H9 (cell line): ENCODE measurements at regions not wholly inside any gene's neighbourhood (a gene's known extent, or its start where the extent isn't known, plus 50 kb on each side); places are given as distances from the start of the nearest gene placed in this dataset.

Source experiments
- DNase-seq: peaks from one replicate; pipeline ENCODE4 v3.0.0-alpha.2; 2017
- H2AFZ ChIP-seq: one replicate; pipeline ENCODE4 v1.6.1; 2013; ENCODE audit warnings: mild to moderate bottlenecking, low read length, control low read depth, moderate library complexity
- H2AK5ac ChIP-seq: 2 replicates; pipeline ENCODE4 v1.6.1; 2013; ENCODE audit warnings: low read length, control low read depth, mixed read lengths; ENCODE audit not compliant: insufficient read length
- H2BK120ac ChIP-seq: one replicate; pipeline ENCODE4 v1.6.1; 2013; ENCODE audit warnings: low read depth, mild to moderate bottlenecking, low read length, control low read depth, inconsistent platforms; ENCODE audit not compliant: poor library complexity, severe bottlenecking
- H2BK12ac ChIP-seq: 2 replicates; pipeline ENCODE4 v1.6.1; 2013; ENCODE audit warnings: low read length, control low read depth, mixed read lengths, low read depth; ENCODE audit not compliant: insufficient read length
- H2BK15ac ChIP-seq: 2 replicates; pipeline ENCODE4 v1.6.1; 2013; ENCODE audit warnings: low read depth, low read length, control low read depth
- H2BK20ac ChIP-seq: one replicate; pipeline ENCODE4 v1.6.1; 2013; ENCODE audit warnings: low read depth, mild to moderate bottlenecking, low read length, control low read depth, inconsistent platforms; ENCODE audit not compliant: poor library complexity, severe bottlenecking
- H2BK5ac ChIP-seq: 2 replicates; pipeline ENCODE4 v1.6.1; 2013; ENCODE audit warnings: low read length, control low read depth, mixed read lengths; ENCODE audit not compliant: insufficient read length
- H3K14ac ChIP-seq: 2 replicates; pipeline ENCODE4 v1.6.1; 2013; ENCODE audit warnings: low read length, control low read depth; ENCODE audit not compliant: insufficient read depth
- H3K18ac ChIP-seq: 2 replicates; pipeline ENCODE4 v1.6.1; 2013; ENCODE audit warnings: low read depth, mild to moderate bottlenecking, mixed read lengths, low read length, control low read depth; ENCODE audit not compliant: insufficient read length
- H3K23ac ChIP-seq: 2 replicates; pipeline ENCODE4 v1.6.1; 2013; ENCODE audit warnings: low read length, control low read depth, mixed read lengths, low read depth; ENCODE audit not compliant: insufficient read length
- H3K23me2 ChIP-seq: 2 replicates; pipeline ENCODE4 v1.6.1; 2013; ENCODE audit warnings: low read depth, mild to moderate bottlenecking, mixed read lengths, low read length, control low read depth; ENCODE audit not compliant: insufficient read length, poor library complexity, severe bottlenecking
- H3K27ac ChIP-seq: 2 replicates; pipeline ENCODE4 v1.5.1; 2013; ENCODE audit warnings: low read length, control low read depth, mixed read lengths, low read depth; ENCODE audit not compliant: insufficient read length
- H3K27me3 ChIP-seq: 2 replicates; pipeline ENCODE4 v1.6.1; 2013; ENCODE audit warnings: low read length, control low read depth, inconsistent platforms; ENCODE audit not compliant: insufficient read depth
- H3K4ac ChIP-seq: 2 replicates; pipeline ENCODE4 v1.6.1; 2013; ENCODE audit warnings: low read depth, mild to moderate bottlenecking, control low read depth, inconsistent platforms, low read length, moderate library complexity
- H3K4me1 ChIP-seq: 2 replicates; pipeline ENCODE4 v1.6.1; 2013; ENCODE audit warnings: low read length, control low read depth, inconsistent platforms; ENCODE audit not compliant: insufficient read depth
- H3K4me2 ChIP-seq: 2 replicates; pipeline ENCODE4 v1.6.1; 2013; ENCODE audit warnings: low read length, control low read depth, mixed read lengths; ENCODE audit not compliant: insufficient read length, insufficient read depth
- H3K56ac ChIP-seq: 2 replicates; pipeline ENCODE4 v1.6.1; 2013; ENCODE audit warnings: low read depth, mild to moderate bottlenecking, mixed read lengths, low read length, control low read depth; ENCODE audit not compliant: insufficient read length
- H3K79me1 ChIP-seq: 2 replicates; pipeline ENCODE4 v1.6.1; 2013; ENCODE audit warnings: low read depth, mild to moderate bottlenecking, moderate library complexity, low read length, control low read depth, inconsistent platforms; ENCODE audit not compliant: insufficient read depth, poor library complexity, severe bottlenecking
- H3K79me2 ChIP-seq: 2 replicates; pipeline ENCODE4 v1.6.1; 2013; ENCODE audit warnings: low read length, control low read depth, inconsistent platforms; ENCODE audit not compliant: insufficient read depth
- H3K9ac ChIP-seq: 2 replicates; pipeline ENCODE4 v1.6.1; 2013; ENCODE audit warnings: low read length, control low read depth, mixed read lengths; ENCODE audit not compliant: insufficient read length; ENCODE audit errors: extremely low read depth
- H3K9me3 ChIP-seq: one replicate; pipeline ENCODE4 v1.6.1; 2013; ENCODE audit warnings: low read depth, low read length, inconsistent platforms; ENCODE audit not compliant: control insufficient read depth
- H3T11ph ChIP-seq: one replicate; pipeline ENCODE4 v1.6.1; 2013; ENCODE audit warnings: mild to moderate bottlenecking, low read length, control low read depth, inconsistent platforms
- H4K20me1 ChIP-seq: one replicate; pipeline ENCODE4 v1.6.1; 2013; ENCODE audit not compliant: control insufficient read depth, insufficient read length, insufficient read depth
- H4K5ac ChIP-seq: 2 replicates; pipeline ENCODE4 v1.6.1; 2013; ENCODE audit warnings: low read depth, mild to moderate bottlenecking, mixed read lengths, low read length, control low read depth; ENCODE audit not compliant: insufficient read length
- H4K8ac ChIP-seq: replicated peaks from 2 replicates; pipeline ENCODE4 v1.6.1; 2013; ENCODE audit warnings: low read length, control low read depth, mixed read lengths, low read depth; ENCODE audit not compliant: insufficient read length
- H4K91ac ChIP-seq: 2 replicates; pipeline ENCODE4 v1.6.1; 2013; ENCODE audit warnings: low read depth, mild to moderate bottlenecking, moderate library complexity, mixed read lengths, low read length, control low read depth; ENCODE audit not compliant: insufficient read length
- H3K27ac Mint-ChIP-seq, 3 experiments: 2 replicates in 2 of 3; 3 replicates in 1 of 3; pipeline ENCODE4 v1.8.0; 2020 to 2021; ENCODE audit warnings: mixed read lengths in 3 of 3, mild to moderate bottlenecking in 1 of 3, moderate library complexity in 1 of 3
- H3K27me3 Mint-ChIP-seq: 2 replicates; pipeline ENCODE4 v1.8.0; 2021; ENCODE audit warnings: low read depth, mild to moderate bottlenecking, moderate library complexity, mixed read lengths
- H3K36me3 Mint-ChIP-seq, 3 experiments: 2 replicates in 2 of 3; 3 replicates in 1 of 3; pipeline ENCODE4 v1.8.0; 2020 to 2021; ENCODE audit warnings: low read depth in 3 of 3, mixed read lengths in 3 of 3; ENCODE audit not compliant: insufficient read depth in 1 of 3
- H3K4me1 Mint-ChIP-seq, 2 experiments: 2 replicates each; pipeline ENCODE4 v1.8.0; 2020; ENCODE audit warnings: mixed read lengths in 2 of 2
- H3K4me3 Mint-ChIP-seq, 2 experiments: 2 replicates in 1 of 2; 3 replicates in 1 of 2; pipeline ENCODE4 v1.8.0; 2020 to 2021; ENCODE audit warnings: mild to moderate bottlenecking in 2 of 2, mixed read lengths in 2 of 2, moderate library complexity in 1 of 2
- H3K9me3 Mint-ChIP-seq, 2 experiments: 2 replicates in 1 of 2; 3 replicates in 1 of 2; pipeline ENCODE4 v1.8.0; 2020; ENCODE audit warnings: mild to moderate bottlenecking in 2 of 2, mixed read lengths in 2 of 2, moderate library complexity in 1 of 2
- WGBS: extraction: QIAGEN DNeasy Blood & Tissue Kit; methylation state at CpG from one replicate; pipeline ENCODE4 v1.1.7; 2013; ENCODE audit warnings: missing lambda C conversion rate, low lambda C conversion rate, mixed read lengths; ENCODE audit not compliant: insufficient read length; ENCODE audit errors: extremely low coverage; 5-methylcytosine and 5-hydroxymethylcytosine counted together
- TF ChIP-seq, protein P1 (sequence below): fragments of 200-600 bp; sonication (generic); conservative IDR thresholded peaks from 3 replicates; pipeline ENCODE4 v1.8.0; 2021; ENCODE audit warnings: antibody characterized with exemption, mild to moderate bottlenecking

DNA sequence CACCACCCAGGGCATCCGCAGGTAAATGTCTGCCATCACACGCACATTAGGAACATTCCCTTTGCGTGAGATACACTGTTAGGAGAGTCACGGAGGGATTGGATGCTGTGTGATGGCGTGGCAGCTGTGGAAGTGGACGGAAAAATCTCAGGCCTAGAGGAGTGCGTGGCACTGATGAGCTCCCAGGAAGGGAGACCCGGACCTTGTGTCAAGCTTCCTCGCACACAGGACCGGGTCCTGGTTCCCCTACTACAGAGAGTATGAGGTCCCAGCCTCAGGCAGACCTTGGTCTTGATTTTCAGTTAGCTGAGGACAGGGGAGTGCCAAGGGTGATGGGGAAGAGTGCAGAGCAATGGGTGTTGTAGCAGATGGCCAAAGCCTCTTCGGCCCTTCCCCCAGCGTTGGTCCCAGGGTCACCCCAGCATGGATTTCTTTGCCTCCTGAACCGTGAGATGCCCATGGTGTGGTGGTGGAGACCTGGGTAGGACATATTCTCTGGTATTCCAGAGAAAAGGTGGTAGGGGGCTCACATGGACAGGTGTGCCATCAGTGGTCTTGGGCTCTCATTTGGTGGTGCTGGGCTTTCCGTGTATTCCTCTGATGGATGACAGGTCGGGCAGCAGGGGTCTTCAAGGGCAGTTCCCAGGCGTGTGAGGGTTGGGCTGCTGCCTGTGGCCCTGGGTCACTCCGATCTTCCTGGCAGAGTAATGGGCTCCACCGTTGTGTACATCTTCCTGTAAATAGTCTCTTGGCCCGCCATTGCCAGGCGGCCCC, 105.1 kb downstream of the SNRPN start:
- Histone ChIP-seq H4K20me1 (no peaks in the 10 kb centered on the region), H4K91ac (no peak overlapping the region), H3K27ac (no peak overlapping the region), H3T11ph (no peak overlapping the region), H3K4ac (no peak overlapping the region), H3K4me2 (no peak overlapping the region), H3K14ac (no peak overlapping the region), H4K8ac (no peak overlapping the region), H3K9ac (no peak overlapping the region), H3K79me2 (peaks cover 1% of the 10 kb centered on the region; the same call in 1 of the 2 replicates), H3K56ac (no peak overlapping the region), H3K79me1 (no peaks in the 10 kb centered on the region), H2BK15ac (no peak overlapping the region), H4K5ac (no peak overlapping the region), H3K4me1 (no peaks in the 10 kb centered on the region), H2AK5ac (no peak overlapping the region), H3K23ac (no peak overlapping the region), H2AFZ (no peak overlapping the region), H3K9me3 (peaks cover 96% of the 10 kb centered on the region), H2BK12ac (no peak overlapping the region), H3K18ac (no peak overlapping the region), H2BK120ac (no peak overlapping the region), H3K27me3 (no peaks in the 10 kb centered on the region), H2BK20ac (no peak overlapping the region), H2BK5ac (no peak overlapping the region), H3K23me2 (no peaks in the 10 kb centered on the region)
- Mint-ChIP-seq H3K9me3 (peaks cover 98 to 100% of the 10 kb centered on the region in 2 experiments), H3K27me3 (peaks cover 11% of the 10 kb centered on the region), H3K4me3 (no peak overlapping the region), H3K27ac (0 out of 7 replicates have a peak overlapping the region, but pooled peaks of 1 of the 3 experiments have one; percentile 21), H3K36me3 (peaks cover 100% of the 10 kb centered on the region in 3 experiments), H3K4me1 (peaks cover 0 to 5% of the 10 kb centered on the region in 2 experiments; a peak in 1 of 4 replicates)
- peak; percentile 22 for DNase-seq
- WGBS, result no CpG with 5 or more reads among the region's 20 CpGs
- TF ChIP-seq, protein P1, sequence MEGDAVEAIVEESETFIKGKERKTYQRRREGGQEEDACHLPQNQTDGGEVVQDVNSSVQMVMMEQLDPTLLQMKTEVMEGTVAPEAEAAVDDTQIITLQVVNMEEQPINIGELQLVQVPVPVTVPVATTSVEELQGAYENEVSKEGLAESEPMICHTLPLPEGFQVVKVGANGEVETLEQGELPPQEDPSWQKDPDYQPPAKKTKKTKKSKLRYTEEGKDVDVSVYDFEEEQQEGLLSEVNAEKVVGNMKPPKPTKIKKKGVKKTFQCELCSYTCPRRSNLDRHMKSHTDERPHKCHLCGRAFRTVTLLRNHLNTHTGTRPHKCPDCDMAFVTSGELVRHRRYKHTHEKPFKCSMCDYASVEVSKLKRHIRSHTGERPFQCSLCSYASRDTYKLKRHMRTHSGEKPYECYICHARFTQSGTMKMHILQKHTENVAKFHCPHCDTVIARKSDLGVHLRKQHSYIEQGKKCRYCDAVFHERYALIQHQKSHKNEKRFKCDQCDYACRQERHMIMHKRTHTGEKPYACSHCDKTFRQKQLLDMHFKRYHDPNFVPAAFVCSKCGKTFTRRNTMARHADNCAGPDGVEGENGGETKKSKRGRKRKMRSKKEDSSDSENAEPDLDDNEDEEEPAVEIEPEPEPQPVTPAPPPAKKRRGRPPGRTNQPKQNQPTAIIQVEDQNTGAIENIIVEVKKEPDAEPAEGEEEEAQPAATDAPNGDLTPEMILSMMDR, result no peak
